HUES6 (cell line): ENCODE measurements at regions not wholly inside any gene's neighbourhood (a gene's known extent, or its start where the extent isn't known, plus 50 kb on each side); places are given as distances from the start of the nearest gene placed in this dataset.
"Not testable (repeated sequence)": the region's sequence is repeated elsewhere in the genome, so short reads cannot be mapped to it uniquely, and the experiment has no call there.

Experiments
- H3K27ac ChIP-seq: 2 replicates; pipeline ENCODE4 v1.7.0; 2013; ENCODE audit warnings: low read depth, mild to moderate bottlenecking, low read length, inconsistent platforms
- H3K27me3 ChIP-seq: 2 replicates; pipeline ENCODE4 v1.6.1; 2013; ENCODE audit warnings: low read length; ENCODE audit not compliant: control insufficient read depth, insufficient read depth
- H3K36me3 ChIP-seq: 2 replicates; pipeline ENCODE4 v1.6.1; 2013; ENCODE audit warnings: low read length; ENCODE audit not compliant: control insufficient read depth, insufficient read depth
- H3K4me1 ChIP-seq: 2 replicates; pipeline ENCODE4 v1.6.1; 2013; ENCODE audit warnings: low read length; ENCODE audit not compliant: control insufficient read depth, insufficient read depth
- H3K4me3 ChIP-seq: 2 replicates; pipeline ENCODE4 v1.5.1; 2013; ENCODE audit warnings: low read depth, low read length
- H3K9ac ChIP-seq: one replicate; pipeline ENCODE4 v1.6.1; 2013; ENCODE audit warnings: mild to moderate bottlenecking, low read length
- H3K9me3 ChIP-seq: 2 replicates; pipeline ENCODE4 v1.6.1; 2013; ENCODE audit warnings: low read depth, low read length; ENCODE audit not compliant: control insufficient read depth, insufficient read depth

- no peaks in the 10 kb centered on the region for H3K27me3 ChIP-seq
- no peaks in the 10 kb centered on the region for H3K36me3 ChIP-seq
- no peak overlapping the region for H3K9ac ChIP-seq
- peaks cover 5% of the 10 kb centered on the region; the same call in 1 of the 2 replicates for H3K4me1 ChIP-seq
- no peaks in the 10 kb centered on the region for H3K9me3 ChIP-seq
- no peak overlapping the region for H3K27ac ChIP-seq
- no peak overlapping the region for H3K4me3 ChIP-seq
These were observed 541.5 kb downstream of the AMY1C start for GRCh38 chr1:104291156-104291555.

- H3K27me3 ChIP-seq, result no peaks in the 10 kb centered on the region
- H3K9me3 ChIP-seq, result no peaks in the 10 kb centered on the region
- no peak overlapping the region for H3K27ac ChIP-seq
- H3K4me3 ChIP-seq, result no peak overlapping the region
- H3K36me3 ChIP-seq, result no peaks in the 10 kb centered on the region
- H3K9ac ChIP-seq, result no peak overlapping the region
- H3K4me1 ChIP-seq, result peaks cover 5% of the 10 kb centered on the region; the same call in 1 of the 2 replicates
These were observed 544.6 kb downstream of the AMY1C start for GRCh38 chr1:104294259-104294658.

DNA sequence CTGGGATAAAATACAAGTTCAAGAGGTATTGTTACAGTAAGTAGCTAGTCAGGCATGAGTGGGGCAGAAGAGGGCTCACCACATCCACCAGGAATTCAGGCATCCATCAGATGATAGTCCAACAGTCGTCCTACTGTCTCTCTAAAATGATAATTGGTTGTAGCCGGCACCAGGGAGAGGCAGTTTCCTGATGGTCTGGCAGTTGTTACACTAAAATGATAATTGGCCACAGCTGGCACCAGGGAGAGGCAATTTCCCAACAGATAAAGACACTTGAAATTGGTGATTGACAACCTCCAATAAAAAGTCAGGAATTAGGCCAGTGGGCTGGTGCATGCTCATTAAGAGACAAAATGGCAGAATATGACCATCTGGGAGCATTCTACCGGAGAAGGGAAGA, 545.8 kb downstream of the AMY1C start:
- Histone ChIP-seq H3K36me3 (no peaks in the 10 kb centered on the region), H3K27ac (no peak overlapping the region), H3K4me3 (no peak overlapping the region), H3K9me3 (no peaks in the 10 kb centered on the region), H3K27me3 (no peaks in the 10 kb centered on the region), H3K4me1 (peaks cover 5% of the 10 kb centered on the region; the same call in 1 of the 2 replicates), H3K9ac (no peak overlapping the region)

DNA sequence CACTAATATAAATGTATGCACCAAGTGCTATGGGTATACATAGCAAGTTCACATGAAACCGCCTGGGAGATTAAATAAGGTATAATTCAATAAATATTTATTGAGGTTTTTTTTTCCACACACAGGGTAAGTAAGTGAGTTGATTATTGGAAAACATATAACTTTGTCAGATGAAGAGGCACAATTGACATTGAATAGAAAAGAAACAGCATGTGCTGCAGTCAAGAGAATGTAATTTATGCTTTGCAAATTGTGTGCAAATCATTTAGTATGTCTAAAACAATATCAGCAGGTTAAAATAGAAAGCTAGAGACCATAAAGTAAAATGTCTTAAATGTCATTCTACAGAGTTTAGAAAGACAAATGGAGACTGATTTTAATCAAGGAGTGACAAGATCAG, 560.0 kb downstream of the AMY1C start:
- Histone ChIP-seq H3K9me3 (no peaks in the 10 kb centered on the region), H3K9ac (no peak overlapping the region), H3K27ac (no peak overlapping the region), H3K36me3 (no peaks in the 10 kb centered on the region), H3K4me1 (no peaks in the 10 kb centered on the region), H3K4me3 (no peak overlapping the region), H3K27me3 (no peaks in the 10 kb centered on the region)

DNA sequence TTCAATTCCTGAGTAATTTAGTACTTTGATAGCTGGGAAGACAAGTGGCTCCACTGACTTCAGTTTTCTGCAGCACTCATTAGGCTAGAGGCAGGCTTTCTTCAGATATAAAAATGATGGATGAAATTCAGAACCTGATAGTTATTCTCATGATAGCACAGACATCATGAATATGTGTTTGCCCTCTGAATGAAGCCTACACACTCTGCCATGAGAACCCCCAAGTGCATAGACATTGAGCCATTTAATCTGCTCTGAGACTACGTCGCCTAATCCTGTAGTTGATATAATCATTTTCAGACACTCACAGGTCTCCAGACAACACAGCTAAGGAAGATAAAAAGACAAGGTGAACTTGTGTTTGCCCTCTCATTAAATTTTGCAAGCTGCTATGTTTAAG, 566.1 kb downstream of the AMY1C start:
- 0 out of 2 replicates have a peak, but pooled peaks cover 3% of the 10 kb centered on the region for H3K4me1 ChIP-seq
- H3K36me3 ChIP-seq, result no peaks in the 10 kb centered on the region
- no peak overlapping the region for H3K4me3 ChIP-seq
- H3K27ac ChIP-seq, result no peak overlapping the region
- no peaks in the 10 kb centered on the region for H3K27me3 ChIP-seq
- H3K9me3 ChIP-seq, result no peaks in the 10 kb centered on the region
- H3K9ac ChIP-seq, result no peak overlapping the region

- Histone ChIP-seq H3K27ac (no peak overlapping the region), H3K4me3 (no peak overlapping the region), H3K9me3 (no peaks in the 10 kb centered on the region), H3K27me3 (no peaks in the 10 kb centered on the region), H3K4me1 (0 out of 2 replicates have a peak, but pooled peaks cover 3% of the 10 kb centered on the region), H3K9ac (no peak overlapping the region), H3K36me3 (no peaks in the 10 kb centered on the region)
These were observed 572.4 kb downstream of the AMY1C start for GRCh38 chr1:104322131-104322530.

GRCh38 chr1:104329278-104329677, 579.6 kb downstream of the AMY1C start:
- Histone ChIP-seq H3K27me3 (no peaks in the 10 kb centered on the region), H3K4me1 (no peaks in the 10 kb centered on the region), H3K9ac (no peak overlapping the region), H3K27ac (no peak overlapping the region), H3K36me3 (no peaks in the 10 kb centered on the region), H3K9me3 (no peaks in the 10 kb centered on the region), H3K4me3 (no peak overlapping the region)

GRCh38 chr1:104331763-104332162, 582.1 kb downstream of the AMY1C start:
- H3K27me3 ChIP-seq, result no peaks in the 10 kb centered on the region
- H3K36me3 ChIP-seq, result no peaks in the 10 kb centered on the region
- H3K9ac ChIP-seq, result no peak overlapping the region
- no peak overlapping the region for H3K27ac ChIP-seq
- H3K9me3 ChIP-seq, result no peaks in the 10 kb centered on the region
- no peaks in the 10 kb centered on the region for H3K4me1 ChIP-seq
- no peak overlapping the region for H3K4me3 ChIP-seq

DNA sequence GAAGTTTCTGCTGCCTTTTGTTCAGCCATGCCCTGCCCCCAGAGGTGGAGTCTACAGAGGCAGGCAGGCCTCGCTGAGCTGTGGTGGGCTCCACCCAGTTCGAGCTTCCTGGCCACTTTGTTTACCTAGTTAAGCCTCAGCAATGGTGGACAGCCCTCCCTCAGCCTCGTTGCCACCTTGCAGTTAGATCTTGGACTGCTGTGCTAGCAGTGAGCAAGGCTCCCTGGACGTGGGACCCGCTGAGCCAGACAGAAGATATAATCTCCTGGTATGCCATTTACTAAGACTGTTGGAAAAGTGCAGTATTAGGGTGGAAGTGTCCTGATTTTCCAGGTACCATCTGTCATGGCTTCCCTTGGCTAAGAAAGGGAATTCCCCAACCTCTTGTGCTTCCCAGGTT, 588.2 kb downstream of the AMY1C start:
- H3K4me3 ChIP-seq, H3K27ac ChIP-seq, H3K9ac ChIP-seq, H3K27me3 ChIP-seq, H3K36me3 ChIP-seq, H3K4me1 ChIP-seq, H3K9me3 ChIP-seq: not testable (repeated sequence)

DNA sequence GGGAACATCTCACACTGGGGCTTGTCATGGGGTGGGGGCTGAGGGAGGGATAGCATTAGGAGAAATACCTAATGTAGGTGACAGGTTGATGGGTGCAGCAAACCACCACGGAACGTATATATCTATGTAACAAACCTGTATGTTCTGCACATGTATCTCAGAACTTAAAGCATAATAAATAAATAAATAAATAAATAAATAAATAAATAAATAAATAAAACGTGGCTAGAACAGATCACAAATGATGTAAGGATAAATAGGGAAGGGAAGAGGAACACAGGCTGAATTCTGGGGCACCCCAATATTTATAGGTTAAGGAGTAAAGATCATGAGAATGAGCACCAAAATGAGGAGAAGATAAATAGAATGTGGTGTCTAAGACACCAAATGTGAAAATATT, 592.2 kb downstream of the AMY1C start:
- no peak overlapping the region for H3K9ac ChIP-seq
- H3K9me3 ChIP-seq, result 0 out of 2 replicates have a peak, but pooled peaks cover 4% of the 10 kb centered on the region
- no peak overlapping the region for H3K27ac ChIP-seq
- no peaks in the 10 kb centered on the region for H3K36me3 ChIP-seq
- H3K27me3 ChIP-seq, result no peaks in the 10 kb centered on the region
- no peaks in the 10 kb centered on the region for H3K4me1 ChIP-seq
- H3K4me3 ChIP-seq, result no peak overlapping the region

DNA sequence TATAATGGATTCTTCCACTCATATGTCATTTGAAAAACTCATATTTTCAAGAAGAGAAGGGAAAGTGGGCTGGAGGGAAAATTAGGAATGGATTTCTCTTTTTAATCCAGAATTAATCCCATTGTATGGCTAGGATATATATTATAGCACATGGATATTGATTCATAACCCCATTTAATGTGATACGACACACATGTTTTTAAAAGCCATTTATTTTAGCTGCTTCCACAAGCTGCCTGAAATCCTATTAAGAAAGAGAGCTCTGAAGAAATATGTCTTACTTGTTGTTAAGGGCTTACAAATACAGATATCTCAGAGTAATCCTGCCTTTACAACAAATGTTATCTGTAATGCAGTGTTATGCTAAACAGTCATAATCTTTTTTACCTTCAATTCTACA, 598.6 kb downstream of the AMY1C start:
- H3K27me3 ChIP-seq, result no peaks in the 10 kb centered on the region
- no peaks in the 10 kb centered on the region for H3K9me3 ChIP-seq
- no peak overlapping the region for H3K4me3 ChIP-seq
- H3K36me3 ChIP-seq, result no peaks in the 10 kb centered on the region
- no peak overlapping the region for H3K9ac ChIP-seq
- H3K27ac ChIP-seq, result no peak overlapping the region
- H3K4me1 ChIP-seq, result no peaks in the 10 kb centered on the region

DNA sequence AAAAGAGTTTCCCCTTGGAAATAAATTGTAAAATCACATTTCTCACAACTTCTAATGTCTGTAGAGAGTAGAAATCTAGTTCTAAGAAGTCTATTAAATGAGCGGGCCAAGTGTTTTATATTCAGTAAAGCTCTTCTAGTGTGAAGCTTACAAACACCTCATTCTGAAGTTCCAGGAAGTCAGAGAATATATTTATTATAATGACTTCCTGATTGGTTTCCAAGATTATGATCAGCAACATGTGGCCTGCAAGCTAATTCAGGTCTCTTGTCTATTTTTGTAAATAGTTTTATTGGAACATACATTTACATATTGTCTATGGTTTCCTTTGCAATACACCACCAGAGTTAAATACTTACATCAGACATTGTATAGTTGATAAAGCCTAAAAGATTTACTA, 603.9 kb downstream of the AMY1C start:
- no peaks in the 10 kb centered on the region for H3K4me1 ChIP-seq
- H3K9me3 ChIP-seq, result no peaks in the 10 kb centered on the region
- no peak overlapping the region for H3K4me3 ChIP-seq
- no peaks in the 10 kb centered on the region for H3K36me3 ChIP-seq
- H3K27ac ChIP-seq, result no peak overlapping the region
- no peak overlapping the region for H3K9ac ChIP-seq
- H3K27me3 ChIP-seq, result no peaks in the 10 kb centered on the region
